Type B pancreatic cell (in vitro differentiated cells): ENCODE measurements at regions not wholly inside any gene's neighbourhood (a gene's known extent, or its start where the extent isn't known, plus 50 kb on each side); places are given as distances from the start of the nearest gene placed in this dataset.

Source experiments
- DNase-seq: peaks from one replicate; pipeline ENCODE4 v3.0.0; 2021; ENCODE audit warnings: mixed read lengths; ENCODE audit not compliant: unreplicated experiment; ENCODE audit errors: extremely low spot score
- H3K27ac Mint-ChIP-seq: 2 replicates; pipeline ENCODE4 v1.8.0; 2021; ENCODE audit warnings: mild to moderate bottlenecking, mixed read lengths
- H3K27me3 Mint-ChIP-seq: 2 replicates; pipeline ENCODE4 v1.8.0; 2021; ENCODE audit warnings: mixed read lengths
- H3K36me3 Mint-ChIP-seq: 2 replicates; pipeline ENCODE4 v1.8.0; 2021; ENCODE audit warnings: mixed read lengths
- H3K4me1 Mint-ChIP-seq: one replicate; pipeline ENCODE4 v1.8.0; 2021; ENCODE audit warnings: mixed read lengths; ENCODE audit not compliant: unreplicated experiment
- H3K4me3 Mint-ChIP-seq: 2 replicates; pipeline ENCODE4 v1.8.0; 2021; ENCODE audit warnings: mild to moderate bottlenecking, mixed read lengths
- H3K9me3 Mint-ChIP-seq: 2 replicates; pipeline ENCODE4 v1.8.0; 2021; ENCODE audit warnings: mixed read lengths
- TF ChIP-seq, protein P1 (sequence below): fragments of 200-600 bp; sonication (generic); conservative IDR thresholded peaks from 2 replicates; pipeline ENCODE4 v1.5.0; 2021; ENCODE audit warnings: antibody characterized with exemption, mild to moderate bottlenecking

DNA sequence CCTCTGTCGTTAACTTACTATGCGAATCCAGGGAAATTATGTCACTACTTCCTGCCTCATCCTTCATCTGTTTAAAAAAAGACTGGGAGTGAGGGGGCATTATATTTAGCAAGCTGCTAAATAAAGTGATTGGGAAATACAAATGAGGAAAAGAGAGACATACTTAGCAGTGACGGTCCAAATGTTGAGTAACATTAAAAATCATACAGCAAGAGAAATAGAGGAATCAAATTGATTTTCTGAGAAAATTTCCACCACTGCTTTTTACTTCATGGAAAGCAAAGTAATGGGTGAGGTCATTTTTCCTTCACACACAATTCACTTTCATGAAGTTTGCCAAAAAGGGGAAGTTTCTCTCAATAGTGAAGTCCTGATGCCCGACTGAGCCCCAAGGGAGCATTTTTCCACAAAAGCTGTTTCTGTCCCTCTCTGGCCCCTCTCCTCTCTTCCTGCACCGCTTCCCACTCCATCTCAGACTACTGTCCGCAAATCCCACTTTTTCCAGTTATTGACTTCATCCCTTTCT is 61.9 kb upstream of the ADO start:
- DNase-seq = no peak
- TF ChIP-seq, protein P1, sequence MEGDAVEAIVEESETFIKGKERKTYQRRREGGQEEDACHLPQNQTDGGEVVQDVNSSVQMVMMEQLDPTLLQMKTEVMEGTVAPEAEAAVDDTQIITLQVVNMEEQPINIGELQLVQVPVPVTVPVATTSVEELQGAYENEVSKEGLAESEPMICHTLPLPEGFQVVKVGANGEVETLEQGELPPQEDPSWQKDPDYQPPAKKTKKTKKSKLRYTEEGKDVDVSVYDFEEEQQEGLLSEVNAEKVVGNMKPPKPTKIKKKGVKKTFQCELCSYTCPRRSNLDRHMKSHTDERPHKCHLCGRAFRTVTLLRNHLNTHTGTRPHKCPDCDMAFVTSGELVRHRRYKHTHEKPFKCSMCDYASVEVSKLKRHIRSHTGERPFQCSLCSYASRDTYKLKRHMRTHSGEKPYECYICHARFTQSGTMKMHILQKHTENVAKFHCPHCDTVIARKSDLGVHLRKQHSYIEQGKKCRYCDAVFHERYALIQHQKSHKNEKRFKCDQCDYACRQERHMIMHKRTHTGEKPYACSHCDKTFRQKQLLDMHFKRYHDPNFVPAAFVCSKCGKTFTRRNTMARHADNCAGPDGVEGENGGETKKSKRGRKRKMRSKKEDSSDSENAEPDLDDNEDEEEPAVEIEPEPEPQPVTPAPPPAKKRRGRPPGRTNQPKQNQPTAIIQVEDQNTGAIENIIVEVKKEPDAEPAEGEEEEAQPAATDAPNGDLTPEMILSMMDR = no peak
- Mint-ChIP-seq H3K4me1 (no peaks in the 10 kb centered on the region), H3K4me3 (no peak overlapping the region), H3K36me3 (no peaks in the 10 kb centered on the region), H3K9me3 (no peaks in the 10 kb centered on the region), H3K27ac (no peak overlapping the region), H3K27me3 (peaks cover 5% of the 10 kb centered on the region)

DNA sequence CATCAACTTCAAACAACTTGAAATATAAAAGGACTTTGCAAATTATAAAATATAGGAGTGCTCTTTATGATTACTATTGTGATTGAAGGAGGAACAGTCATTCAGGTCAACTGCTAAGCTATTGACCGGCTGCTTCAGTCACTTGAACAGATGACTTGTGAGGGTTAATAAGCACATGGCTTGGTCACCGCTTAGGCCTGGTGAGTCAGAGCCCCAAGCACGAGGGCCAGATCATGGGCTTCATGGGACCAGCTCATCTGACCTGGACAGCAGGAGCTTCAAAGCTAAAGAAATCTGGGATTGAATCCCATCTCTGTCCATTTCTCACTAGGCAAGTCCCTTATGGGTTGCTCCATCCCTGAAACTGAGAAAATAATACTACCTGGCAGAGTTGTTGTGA is 60.4 kb upstream of the ADO start:
- Mint-ChIP-seq H3K27ac (no peak overlapping the region), H3K4me1 (no peaks in the 10 kb centered on the region), H3K36me3 (no peaks in the 10 kb centered on the region), H3K4me3 (no peak overlapping the region), H3K27me3 (no peaks in the 10 kb centered on the region), H3K9me3 (no peaks in the 10 kb centered on the region)
- TF ChIP-seq, protein P1 = no peak
- DNase-seq = no peak

DNA sequence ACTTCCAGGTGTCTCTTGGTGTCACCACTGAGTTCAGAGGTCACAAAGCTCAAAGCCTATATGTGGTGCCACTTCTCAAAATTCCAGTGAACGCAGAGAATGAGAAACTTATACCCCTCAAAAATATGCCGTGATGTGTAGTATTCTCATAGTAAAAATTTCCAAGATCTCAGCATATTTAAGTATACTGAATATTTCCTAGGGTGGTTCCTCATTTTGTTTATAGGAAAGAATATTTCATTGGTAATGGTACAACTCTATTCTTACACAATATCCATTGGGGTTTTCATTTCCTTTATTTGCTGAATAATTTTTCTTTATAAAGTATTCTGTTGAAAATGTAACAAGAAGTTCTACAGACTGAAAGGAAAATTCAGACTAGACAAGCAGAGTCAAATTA is 58.9 kb upstream of the ADO start:
- no peak for DNase-seq
- H3K27ac Mint-ChIP-seq = no peak overlapping the region
- no peaks in the 10 kb centered on the region for H3K27me3 Mint-ChIP-seq
- TF ChIP-seq, protein P1 = no peak
- H3K4me3 Mint-ChIP-seq = no peak overlapping the region
- no peaks in the 10 kb centered on the region for H3K36me3 Mint-ChIP-seq
- H3K4me1 Mint-ChIP-seq = no peaks in the 10 kb centered on the region
- H3K9me3 Mint-ChIP-seq = no peaks in the 10 kb centered on the region

DNA sequence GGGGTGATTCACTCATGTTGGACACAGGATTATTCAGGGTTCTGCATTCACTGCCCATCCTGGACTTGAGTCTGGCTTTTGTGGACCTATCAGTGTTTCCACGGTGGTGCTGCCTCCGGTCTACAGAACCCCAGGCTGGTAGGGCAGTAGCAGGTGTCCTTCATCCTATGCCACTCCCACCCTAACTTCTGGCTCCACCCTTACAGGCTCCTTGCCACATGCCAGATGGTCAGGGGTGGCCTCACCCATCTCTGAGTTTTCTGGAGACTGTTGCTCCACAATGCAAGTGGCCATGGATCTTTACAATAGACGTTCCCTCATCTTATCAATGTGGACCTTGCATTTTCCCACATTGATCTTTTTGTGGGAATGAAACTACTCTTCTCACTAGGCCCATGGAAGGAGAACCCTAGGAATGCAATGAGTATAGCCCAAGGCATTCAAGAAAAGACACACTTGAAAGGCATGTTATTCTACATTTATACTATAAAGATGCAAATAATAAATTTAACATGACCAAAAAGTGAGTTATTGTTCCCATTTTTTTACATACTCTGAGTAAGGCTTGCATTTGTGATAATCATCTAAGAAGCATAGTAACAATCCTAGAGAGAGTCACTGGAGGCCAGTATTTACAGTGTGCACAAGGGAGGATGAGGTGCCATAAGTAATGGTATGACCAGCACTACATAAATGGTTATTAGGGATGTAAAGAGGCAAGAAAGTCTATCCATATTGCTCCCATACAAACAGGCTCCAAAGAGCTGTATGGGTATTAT is 57.4 kb upstream of the ADO start:
- TF ChIP-seq, protein P1 = no peak

DNA sequence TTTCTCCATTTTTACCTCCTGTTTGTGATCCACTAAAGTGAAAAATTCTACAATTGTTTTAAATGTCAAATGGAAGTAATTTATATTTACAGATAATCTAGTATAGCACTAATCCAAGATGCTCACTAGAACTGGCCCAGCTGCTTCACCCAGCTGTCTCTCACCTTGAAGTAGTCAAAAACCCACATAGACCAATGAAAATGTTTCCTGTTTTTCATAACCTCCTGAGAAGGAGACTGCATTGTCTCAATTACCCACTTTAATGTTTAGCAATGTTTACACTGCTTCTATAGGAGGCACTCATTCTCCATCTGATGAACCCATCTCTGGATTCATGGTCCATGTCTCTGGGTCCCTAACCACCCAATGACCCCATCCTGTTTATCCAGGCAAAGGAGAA is 56.1 kb upstream of the ADO start:
- no peaks in the 10 kb centered on the region for H3K9me3 Mint-ChIP-seq
- H3K36me3 Mint-ChIP-seq = no peaks in the 10 kb centered on the region
- no peaks in the 10 kb centered on the region for H3K4me1 Mint-ChIP-seq
- DNase-seq = no peak
- H3K27me3 Mint-ChIP-seq = peaks cover 11% of the 10 kb centered on the region
- TF ChIP-seq, protein P1 = no peak
- no peak overlapping the region for H3K27ac Mint-ChIP-seq
- no peak overlapping the region for H3K4me3 Mint-ChIP-seq

More for the DNA sequence above, 57.4 kb upstream of the ADO start:
- H3K9me3 Mint-ChIP-seq = no peaks in the 10 kb centered on the region
- no peak overlapping the region for H3K27ac Mint-ChIP-seq
- peaks cover under 1% of the 10 kb centered on the region for H3K27me3 Mint-ChIP-seq
- no peaks in the 10 kb centered on the region for H3K36me3 Mint-ChIP-seq
- no peaks in the 10 kb centered on the region for H3K4me1 Mint-ChIP-seq
- DNase-seq = no peak
- H3K4me3 Mint-ChIP-seq = no peak overlapping the region
